ENCODE measurements at regions not wholly inside any gene's neighbourhood (a gene's known extent, or its start where the extent isn't known, plus 50 kb on each side); places are given as distances from the start of the nearest gene placed in this dataset.

GRCh38 chr2:136236019-136236418, 118.1 kb upstream of the CXCR4 start:
- Histone ChIP-seq H3K27ac (ENCODE audit: low read depth in 2 of 2, low read length in 2 of 2) (no peak overlapping the region), H3K4me3 (ENCODE audit: low read length in 3 of 3) (no peak overlapping the region), H3K36me3 (ENCODE audit: control insufficient read depth in 2 of 3, insufficient read depth in 3 of 3, low read length in 3 of 3) (no peaks in the 10 kb centered on the region), H3K9ac (ENCODE audit: low read length in 3 of 3) (no peak overlapping the region), H3K27me3 (ENCODE audit: control insufficient read depth, insufficient read depth, low read length) (no peaks in the 10 kb centered on the region), H3K9me3 (ENCODE audit: control insufficient read depth in 2 of 3, insufficient read depth in 1 of 3, low read length in 3 of 3) (no peaks in the 10 kb centered on the region), H3K4me1 (ENCODE audit: control insufficient read depth in 2 of 3, insufficient read depth in 2 of 3, low read depth in 1 of 3, low read length in 3 of 3) (peaks cover 0 to 5% (median 0%) of the 10 kb centered on the region in 3 donors)
- DNase-seq, result no peak
- no peak for FAIRE-seq
- TF ChIP-seq CTCF (IDR thresholded peaks at IDR 0.05; ENCODE audit: borderline replicate concordance, extremely low read depth, insufficient read depth), result no peak
- intact Hi-C loops (cut with DNase I), result no loop called here

GRCh38 chr2:136235546-136235945, 117.6 kb upstream of the CXCR4 start:
- TF ChIP-seq CTCF (IDR thresholded peaks at IDR 0.05; ENCODE audit: borderline replicate concordance, extremely low read depth, insufficient read depth), result no peak
- H3K36me3 ChIP-seq (ENCODE audit: control insufficient read depth in 2 of 3, insufficient read depth in 3 of 3, low read length in 3 of 3), result no peaks in the 10 kb centered on the region
- intact Hi-C loops (cut with DNase I), result no loop called here
- H3K27me3 ChIP-seq (ENCODE audit: control insufficient read depth, insufficient read depth, low read length), result no peaks in the 10 kb centered on the region
- peaks cover 0 to 5% (median 0%) of the 10 kb centered on the region in 3 donors for H3K4me1 ChIP-seq (ENCODE audit: control insufficient read depth in 2 of 3, insufficient read depth in 2 of 3, low read depth in 1 of 3, low read length in 3 of 3)
- no peaks in the 10 kb centered on the region for H3K9me3 ChIP-seq (ENCODE audit: control insufficient read depth in 2 of 3, insufficient read depth in 1 of 3, low read length in 3 of 3)
- DNase-seq (no peak), FAIRE-seq (no peak)
- no peak overlapping the region for H3K27ac ChIP-seq (ENCODE audit: low read depth in 2 of 2, low read length in 2 of 2)
- no peak overlapping the region for H3K4me3 ChIP-seq (ENCODE audit: low read length in 3 of 3)
- H3K9ac ChIP-seq (ENCODE audit: low read length in 3 of 3), result no peak overlapping the region

DNA sequence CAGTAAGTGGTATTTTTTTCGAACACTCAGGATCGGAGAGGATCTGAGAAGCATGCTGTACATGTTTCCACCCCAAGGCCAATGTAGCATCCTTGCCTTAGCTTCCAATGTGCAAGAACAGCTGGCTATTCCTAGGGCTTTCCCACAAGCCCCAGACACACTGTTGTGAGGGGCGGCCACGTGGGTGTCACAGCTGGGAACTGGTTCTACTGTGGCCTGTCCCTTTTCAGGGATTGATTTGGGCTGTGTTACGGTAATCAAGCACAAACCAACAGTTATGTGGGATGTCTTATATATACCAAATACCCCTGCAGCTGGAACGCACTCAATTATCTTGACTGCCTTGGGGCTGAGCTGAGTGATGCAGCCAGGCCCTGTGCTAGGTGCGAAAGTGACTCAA, 116.3 kb upstream of the CXCR4 start:
- Histone ChIP-seq H3K9me3 (ENCODE audit: control insufficient read depth in 2 of 3, insufficient read depth in 1 of 3, low read length in 3 of 3) (no peaks in the 10 kb centered on the region), H3K27me3 (ENCODE audit: control insufficient read depth, insufficient read depth, low read length) (no peaks in the 10 kb centered on the region), H3K4me3 (ENCODE audit: low read length in 3 of 3) (no peak overlapping the region), H3K27ac (ENCODE audit: low read depth in 2 of 2, low read length in 2 of 2) (no peak overlapping the region), H3K9ac (ENCODE audit: low read length in 3 of 3) (no peak overlapping the region), H3K36me3 (ENCODE audit: control insufficient read depth in 2 of 3, insufficient read depth in 3 of 3, low read length in 3 of 3) (no peaks in the 10 kb centered on the region), H3K4me1 (ENCODE audit: control insufficient read depth in 2 of 3, insufficient read depth in 2 of 3, low read depth in 1 of 3, low read length in 3 of 3) (peaks cover 0 to 2% (median 0%) of the 10 kb centered on the region in 3 donors)
- DNase-seq, result no peak
- FAIRE-seq, result no peak
- intact Hi-C loops (cut with DNase I), result no loop called here
- no peak for TF ChIP-seq CTCF (IDR thresholded peaks at IDR 0.05; ENCODE audit: borderline replicate concordance, extremely low read depth, insufficient read depth)

DNA sequence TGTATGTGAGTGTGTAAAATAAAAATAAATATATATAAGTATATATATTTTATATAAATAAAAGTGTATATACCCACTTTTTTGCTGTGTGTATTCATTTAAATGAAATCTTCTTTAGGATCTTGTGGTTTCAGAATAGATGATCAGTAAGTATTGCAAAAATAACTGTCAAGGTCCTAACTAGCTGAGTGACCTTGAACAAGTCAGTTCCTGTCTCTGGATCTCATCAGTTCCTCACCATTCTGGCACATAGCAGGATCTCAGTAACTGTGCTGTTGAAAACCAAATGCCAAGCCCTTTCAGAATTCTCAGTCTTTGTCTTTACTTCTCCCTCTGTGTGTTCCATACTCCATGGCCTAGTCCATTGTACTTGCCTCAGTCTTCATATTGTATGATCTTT, 115.3 kb upstream of the CXCR4 start:
- intact Hi-C loops (cut with DNase I), result no loop called here
- no peak for DNase-seq
- H3K36me3 ChIP-seq (ENCODE audit: control insufficient read depth in 2 of 3, insufficient read depth in 3 of 3, low read length in 3 of 3), result no peaks in the 10 kb centered on the region
- no peaks in the 10 kb centered on the region for H3K4me1 ChIP-seq (ENCODE audit: control insufficient read depth in 2 of 3, insufficient read depth in 2 of 3, low read depth in 1 of 3, low read length in 3 of 3)
- no peak overlapping the region for H3K4me3 ChIP-seq (ENCODE audit: low read length in 3 of 3)
- H3K27ac ChIP-seq (ENCODE audit: low read depth in 2 of 2, low read length in 2 of 2), result no peak overlapping the region
- no peak overlapping the region for H3K9ac ChIP-seq (ENCODE audit: low read length in 3 of 3)
- FAIRE-seq, result no peak
- no peaks in the 10 kb centered on the region for H3K9me3 ChIP-seq (ENCODE audit: control insufficient read depth in 2 of 3, insufficient read depth in 1 of 3, low read length in 3 of 3)
- H3K27me3 ChIP-seq (ENCODE audit: control insufficient read depth, insufficient read depth, low read length), result no peaks in the 10 kb centered on the region
- no peak for TF ChIP-seq CTCF (IDR thresholded peaks at IDR 0.05; ENCODE audit: borderline replicate concordance, extremely low read depth, insufficient read depth)

Data from kidney (tissue), 13 donors.